Skin of body (tissue), 1 donor: ENCODE measurements at regions not wholly inside any gene's neighbourhood (a gene's known extent, or its start where the extent isn't known, plus 50 kb on each side); places are given as distances from the start of the nearest gene placed in this dataset.
"Not testable (repeated sequence)": the region's sequence is repeated elsewhere in the genome, so short reads cannot be mapped to it uniquely, and the experiment has no call there.

Source experiments
- DNase-seq: peaks from one replicate; lab custom pipeline; 2025; lab: John Stamatoyannopoulos, UW

DNA sequence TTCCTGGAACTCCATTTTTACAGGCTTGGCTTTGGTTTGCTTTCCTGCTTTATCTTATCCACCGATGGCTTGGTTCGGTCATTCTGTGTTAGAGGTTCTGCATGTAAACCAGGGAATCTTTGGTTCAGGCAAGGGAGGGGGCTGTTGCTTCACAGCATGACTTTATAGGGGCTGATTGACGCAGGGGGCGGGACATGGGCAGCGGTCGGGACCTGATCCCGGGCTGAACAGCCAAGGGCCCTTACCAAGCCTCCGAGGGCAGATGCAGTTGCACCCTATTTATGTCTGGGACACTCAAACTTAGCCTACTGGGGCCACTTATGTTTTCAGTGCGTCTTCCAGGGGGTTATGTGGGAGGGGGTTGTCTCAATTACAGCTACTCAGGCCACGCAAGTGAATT lies 312.4 kb downstream of the ZNF536 start:
- DNase-seq: no peak

DNA sequence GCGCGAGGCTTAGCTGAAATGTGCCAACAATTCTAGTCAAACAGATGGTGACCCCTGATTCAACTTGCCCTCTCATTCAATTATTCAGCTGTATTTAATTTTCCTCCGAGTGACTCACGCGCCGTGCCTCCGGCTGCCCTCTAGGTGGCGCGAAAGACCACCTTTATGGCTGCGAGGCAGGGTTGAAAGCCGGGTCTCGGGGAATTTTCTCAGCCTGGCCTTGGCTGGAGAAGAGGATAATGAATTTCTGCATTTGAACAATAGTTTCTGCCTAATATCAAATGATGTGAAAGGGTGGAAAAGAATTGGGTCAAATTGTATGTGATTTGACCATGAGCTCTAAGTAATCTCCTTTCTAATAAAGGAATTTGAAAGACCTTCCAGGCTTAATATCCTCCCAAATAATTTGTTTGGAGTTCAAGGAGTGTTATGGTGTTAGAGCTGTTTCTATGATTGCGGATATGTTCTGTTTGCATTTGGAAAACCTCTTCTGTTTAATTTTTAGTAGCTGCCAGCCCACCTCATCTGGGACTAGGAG lies 310.9 kb downstream of the ZNF536 start:
- DNase-seq: peak; percentile 97

DNA sequence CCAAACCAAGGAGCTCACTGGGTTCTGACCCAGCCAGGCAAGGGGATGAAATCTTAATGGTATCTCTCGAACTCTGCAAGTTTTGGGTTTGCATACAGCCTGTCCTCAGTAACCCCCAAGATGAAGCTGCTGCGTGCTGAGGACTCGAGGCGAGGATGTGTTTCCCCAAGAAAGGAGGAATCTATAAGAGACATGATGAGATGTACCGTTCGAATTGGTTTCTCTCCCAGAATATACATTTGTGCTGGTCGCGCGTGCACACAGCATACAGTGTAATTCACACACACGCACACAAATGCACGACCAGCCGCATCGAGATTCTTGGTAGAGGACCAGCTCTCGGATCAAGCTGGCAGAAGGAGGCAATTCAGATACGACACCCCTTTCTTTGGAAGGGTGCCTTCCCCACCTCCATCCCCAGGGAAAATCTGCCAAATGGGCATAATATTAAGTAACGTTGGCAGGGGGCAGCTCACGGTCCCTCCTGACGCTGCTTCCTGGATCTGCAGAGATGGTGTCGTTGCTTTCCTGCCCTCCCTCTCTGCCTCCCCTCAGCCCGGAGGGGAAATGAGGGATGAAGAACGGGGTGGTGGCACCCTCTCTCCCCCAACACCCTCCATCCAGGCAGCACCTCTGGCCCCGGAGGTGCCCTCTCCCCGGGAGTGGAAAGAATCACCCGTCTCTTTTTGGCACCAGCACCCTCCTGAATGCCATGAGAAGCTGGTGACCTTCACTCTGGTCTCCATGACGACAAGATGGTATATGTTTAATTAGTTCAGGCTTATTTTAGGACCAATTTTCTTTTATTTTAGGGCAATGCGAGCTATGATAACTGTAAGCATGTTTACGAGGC lies 310.2 kb downstream of the ZNF536 start:
- no peak for DNase-seq

DNA sequence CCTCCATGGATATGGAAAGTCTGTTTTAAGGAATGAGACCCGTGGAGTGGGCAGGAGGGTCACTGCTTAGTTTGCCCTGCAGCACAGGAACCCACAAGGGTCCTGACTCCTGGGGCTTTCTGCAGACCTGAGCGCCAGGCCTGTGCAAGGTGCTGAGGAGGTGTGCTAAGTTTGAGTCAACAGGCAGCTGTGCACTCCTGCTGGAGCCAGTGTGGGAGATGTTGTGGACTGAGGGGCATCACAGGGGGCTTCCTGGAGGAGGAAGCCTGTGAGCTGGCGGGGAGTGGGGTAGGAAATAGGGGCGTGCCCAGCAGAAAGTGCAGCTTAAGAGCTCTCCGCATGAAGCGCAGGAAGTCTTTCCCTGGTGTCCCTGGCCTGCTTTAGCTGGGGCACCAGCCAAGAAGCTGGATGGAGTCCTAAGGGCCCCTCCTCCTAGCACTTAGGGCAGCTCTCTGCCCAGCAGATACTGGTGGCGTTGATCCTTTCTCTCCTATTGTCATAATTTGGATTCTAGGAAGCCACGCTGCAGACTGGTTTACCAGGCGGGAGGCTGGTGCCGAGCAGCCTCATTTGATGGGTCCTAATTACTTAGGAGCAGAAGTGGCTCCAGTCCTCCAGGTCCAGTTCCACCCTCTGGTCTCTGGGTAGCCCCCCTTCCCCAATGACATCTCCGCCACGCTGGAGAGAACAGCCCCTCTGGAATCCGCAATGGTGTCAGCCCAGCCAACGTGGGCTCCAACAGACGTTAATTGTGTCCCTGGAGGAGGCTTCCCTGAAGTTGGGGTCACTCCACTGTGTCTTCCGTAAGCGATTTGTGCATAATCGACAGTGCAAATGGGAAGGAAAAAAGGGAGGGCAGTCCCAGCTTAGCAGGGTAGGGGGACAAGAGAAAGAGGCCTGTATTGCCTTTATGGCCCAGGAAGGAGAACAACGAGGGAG lies 309.2 kb downstream of the ZNF536 start:
- no peak for DNase-seq

DNA sequence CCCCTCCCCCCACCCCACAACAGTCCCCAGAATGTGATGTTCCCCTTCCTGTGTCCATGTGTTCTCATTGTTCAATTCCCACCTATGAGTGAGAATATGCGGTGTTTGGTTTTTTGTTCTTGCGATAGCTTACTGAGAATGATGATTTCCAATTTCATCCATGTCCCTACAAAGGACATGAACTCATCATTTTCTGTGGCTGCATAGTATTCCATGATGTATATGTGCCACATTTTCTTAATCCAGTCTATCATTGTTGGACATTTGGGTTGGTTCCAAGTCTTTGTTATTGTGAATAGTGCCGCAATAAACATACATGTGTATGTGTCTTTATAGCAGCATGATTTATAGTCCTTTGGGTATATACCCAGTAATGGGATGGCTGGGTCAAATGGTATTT lies 308.2 kb downstream of the ZNF536 start:
- DNase-seq: not testable (repeated sequence)

DNA sequence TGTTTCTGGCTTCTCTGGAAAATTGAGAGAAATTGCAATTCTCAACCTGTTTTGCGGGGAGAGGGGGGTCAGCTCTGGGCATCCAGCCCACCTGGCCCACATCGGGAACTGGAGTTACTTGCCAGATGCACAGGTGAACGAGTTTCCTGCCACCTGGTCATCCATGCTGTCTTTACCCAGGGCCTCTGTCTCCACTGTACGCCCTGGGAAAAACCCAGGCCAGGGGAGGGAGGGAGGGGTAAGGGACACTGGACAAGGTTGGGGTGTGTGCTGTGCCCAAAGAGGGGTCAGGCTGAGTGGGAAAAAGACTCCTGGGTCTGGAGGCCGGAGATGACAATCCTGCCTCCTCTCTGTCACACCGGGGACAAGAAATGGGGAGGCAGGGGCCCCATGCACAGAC lies 307.6 kb downstream of the ZNF536 start:
- DNase-seq: no peak

DNA sequence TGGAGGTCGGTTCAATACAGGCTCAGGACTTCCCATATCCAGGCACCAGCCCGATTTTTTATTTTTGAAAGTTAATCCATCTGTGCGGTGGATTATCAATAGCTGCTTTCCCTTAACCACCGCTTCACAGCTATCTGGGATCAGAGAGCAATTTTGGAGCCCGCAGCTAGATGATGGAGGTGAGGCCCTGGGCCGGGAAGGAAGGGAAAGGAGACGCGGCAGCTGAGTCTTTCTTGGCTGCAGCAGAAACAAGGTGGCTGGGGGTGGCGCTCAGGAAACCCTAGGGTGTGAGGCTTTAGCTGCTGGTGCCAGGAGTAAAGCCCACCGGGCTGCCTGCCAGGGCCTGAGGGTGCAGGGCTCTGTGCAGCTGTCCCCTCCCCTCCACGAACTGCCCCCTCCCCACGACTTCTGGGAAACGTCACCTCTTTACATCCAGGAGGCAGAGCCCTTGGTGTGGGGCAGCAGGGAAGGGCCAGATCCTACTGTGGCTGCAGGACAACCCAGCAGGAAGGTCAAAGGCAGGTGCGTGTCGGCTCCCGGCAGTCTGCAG lies 307.0 kb downstream of the ZNF536 start:
- no peak for DNase-seq

DNA sequence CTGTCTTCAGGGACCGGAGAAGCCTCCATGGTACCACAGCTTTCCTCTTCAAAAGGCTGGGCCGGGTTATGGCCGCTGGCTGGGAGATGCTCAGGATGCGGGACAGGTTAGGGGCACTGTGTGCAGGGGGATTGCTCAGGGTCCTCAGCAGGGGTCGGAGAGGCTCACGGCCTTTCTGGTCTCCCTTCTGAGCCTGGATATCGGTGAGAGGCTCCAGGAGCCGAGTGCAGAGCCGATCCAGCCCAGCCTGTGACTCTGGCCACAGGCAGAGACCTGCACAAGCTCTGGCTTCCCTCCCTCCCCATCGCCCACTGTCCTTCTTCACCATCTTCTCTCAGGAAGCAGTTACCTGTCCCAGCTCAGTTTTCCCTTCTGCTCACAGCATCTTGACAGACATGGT lies 306.0 kb downstream of the ZNF536 start:
- no peak for DNase-seq

DNA sequence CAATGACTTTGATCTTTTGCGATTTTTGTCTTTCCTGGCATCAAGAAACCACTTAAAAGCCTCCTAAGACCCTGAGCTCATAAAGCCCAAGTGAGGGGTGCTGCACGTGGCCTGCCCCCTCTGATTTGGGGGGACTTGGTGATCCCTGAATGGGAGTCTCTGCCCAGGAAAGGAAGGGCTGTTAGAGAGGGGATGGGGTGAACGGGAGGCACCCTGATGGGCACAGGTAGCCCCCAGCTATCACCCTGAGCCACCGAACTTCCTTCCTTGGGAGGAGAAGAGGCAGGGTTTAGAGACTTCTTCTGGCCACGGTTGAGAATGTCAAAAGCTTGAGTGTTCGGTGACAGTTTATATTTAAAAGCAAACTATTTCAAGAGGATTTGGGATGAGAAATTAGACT lies 305.5 kb downstream of the ZNF536 start:
- DNase-seq: no peak

DNA sequence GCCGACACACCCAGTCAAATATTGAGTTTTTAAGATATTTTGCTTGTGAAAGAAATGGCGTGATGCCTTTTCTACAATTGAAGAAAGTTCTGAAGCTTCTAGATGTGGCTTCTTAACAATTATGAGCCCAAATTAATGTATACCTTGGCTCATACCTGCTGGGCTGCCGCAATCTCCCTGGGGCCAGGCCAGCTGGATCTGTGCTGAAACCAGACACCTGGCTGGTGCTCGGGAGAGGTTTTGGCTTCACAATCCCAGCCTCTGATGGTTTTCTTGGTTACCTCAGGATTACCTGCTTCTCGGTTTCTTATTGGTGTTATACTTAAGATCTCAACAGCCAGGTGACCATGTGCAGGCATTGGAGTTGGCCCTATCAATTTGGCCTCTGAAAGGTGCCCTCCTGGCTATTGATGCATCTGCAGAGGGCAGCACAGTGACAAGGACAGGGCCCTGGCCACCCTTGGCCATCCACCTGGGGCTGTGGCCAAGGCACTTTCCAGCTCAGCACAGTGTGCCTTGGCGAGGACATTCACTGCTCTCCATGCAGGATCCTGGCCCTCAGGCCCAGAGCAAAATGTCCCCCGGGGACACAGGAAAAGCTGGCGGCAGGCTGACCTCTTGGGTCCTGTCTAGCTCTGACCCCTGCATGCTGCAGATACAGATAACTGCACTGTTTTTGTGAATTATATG lies 305.0 kb downstream of the ZNF536 start:
- DNase-seq: no peak

DNA sequence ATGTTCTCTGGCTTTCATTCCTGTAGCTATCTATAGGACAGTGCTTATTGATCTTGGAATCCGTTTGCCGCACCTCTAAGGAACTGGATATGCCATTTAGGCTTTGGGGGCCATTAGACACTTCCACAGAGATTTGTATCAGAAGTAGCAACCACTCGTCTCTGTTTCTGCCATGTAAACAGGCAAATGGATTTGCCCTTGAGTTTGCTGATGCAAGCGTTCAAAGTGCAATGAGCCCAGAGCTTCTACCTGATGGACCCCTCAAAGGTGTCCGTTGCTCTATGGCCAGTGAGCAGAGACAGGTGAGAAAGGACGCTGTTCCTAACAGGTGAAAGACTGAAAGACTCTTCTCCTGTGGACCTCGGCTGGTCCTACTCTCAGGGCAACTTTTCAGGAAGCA lies 302.9 kb downstream of the ZNF536 start:
- DNase-seq: no peak

DNA sequence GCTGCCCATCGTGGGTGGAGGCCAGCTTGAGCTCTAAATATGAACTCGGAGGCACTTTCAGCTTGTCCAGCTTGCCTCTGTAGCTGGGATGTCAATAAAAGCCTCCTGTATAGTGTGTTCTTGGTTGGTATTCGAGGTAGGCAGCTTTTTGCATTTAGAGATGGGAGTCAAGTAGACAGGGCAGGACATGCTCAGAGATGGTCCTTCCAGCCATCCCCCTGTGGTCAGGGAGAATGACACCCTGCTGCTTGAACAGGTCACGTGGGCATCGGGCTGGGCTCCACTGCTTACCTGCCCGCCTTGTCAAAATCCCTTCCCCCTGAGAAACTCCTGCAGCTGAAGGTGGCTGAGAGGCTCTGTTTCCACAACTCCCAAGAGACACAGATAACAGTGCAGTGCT lies 302.5 kb downstream of the ZNF536 start:
- DNase-seq: no peak

DNA sequence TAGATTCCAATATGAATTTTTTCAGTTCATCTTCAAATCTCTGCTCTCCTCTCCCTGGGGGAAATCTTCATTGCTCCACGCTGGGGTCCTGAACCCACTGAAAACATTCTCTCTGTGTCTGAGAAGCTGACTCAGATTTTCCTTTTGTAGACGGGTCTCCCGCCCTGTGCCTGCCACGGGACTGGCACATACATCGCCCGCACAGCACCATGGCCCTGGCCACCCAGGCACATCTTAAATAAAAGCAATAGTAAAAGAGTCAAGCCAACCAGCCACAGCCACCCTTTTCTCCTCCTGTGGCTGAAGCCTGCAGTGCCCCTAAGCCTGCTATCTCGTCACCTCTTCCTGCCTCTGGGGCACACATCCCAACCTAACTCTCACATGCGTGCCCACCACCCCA lies 301.2 kb downstream of the ZNF536 start:
- DNase-seq: no peak

DNA sequence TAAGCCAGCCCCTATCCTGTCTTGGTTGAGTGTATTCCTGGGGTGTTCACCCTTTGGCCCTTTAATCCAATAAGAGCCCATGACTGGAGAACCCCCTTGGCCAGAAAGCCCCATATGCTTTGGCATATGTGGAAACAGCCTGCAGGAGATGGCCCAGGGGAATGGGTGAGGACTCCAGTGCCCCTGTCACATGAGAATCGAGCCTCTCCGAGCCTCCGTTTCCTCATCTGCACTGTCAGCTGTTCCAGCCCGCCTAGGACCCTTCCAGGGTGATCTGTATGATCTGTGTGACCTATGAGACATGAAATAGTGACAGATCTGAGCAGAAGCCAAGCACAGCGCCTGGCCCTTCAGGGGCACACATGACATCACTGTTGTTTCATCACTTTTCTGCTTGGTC lies 300.7 kb downstream of the ZNF536 start:
- no peak for DNase-seq

DNA sequence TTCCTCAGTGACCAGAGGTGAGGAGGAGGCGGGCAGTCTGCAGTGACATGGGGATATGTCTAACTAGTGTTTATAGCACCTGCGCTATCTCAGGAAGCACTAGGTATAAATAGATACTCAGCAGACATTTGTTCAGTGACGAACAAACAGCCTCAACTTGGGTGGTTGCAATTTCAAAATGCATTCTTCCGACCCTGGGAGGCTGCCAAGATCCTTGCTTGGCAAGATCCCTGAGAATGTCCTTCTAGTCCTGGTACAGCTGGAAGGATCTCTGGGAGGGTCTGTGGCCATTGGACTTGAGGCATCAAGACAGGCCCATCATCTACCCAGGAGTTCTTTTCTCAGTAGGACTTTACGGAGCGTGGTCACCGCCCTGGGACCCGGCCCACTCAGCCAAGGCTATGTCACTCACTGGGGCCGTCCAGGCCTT lies 299.5 kb downstream of the ZNF536 start:
- no peak for DNase-seq

DNA sequence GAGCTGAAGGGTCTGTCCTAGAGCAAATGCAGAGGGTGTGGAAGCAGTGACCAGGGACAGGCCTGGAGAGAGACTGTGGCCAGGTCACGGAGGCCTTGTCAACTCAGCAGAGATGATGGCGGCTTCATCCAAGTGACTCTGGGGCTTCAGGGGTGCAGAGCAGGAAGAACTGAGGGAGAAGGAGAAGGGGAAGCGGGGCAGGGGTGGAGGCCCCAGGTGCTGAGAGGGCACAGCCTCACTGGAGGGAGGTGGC lies 299.1 kb downstream of the ZNF536 start:
- no peak for DNase-seq

DNA sequence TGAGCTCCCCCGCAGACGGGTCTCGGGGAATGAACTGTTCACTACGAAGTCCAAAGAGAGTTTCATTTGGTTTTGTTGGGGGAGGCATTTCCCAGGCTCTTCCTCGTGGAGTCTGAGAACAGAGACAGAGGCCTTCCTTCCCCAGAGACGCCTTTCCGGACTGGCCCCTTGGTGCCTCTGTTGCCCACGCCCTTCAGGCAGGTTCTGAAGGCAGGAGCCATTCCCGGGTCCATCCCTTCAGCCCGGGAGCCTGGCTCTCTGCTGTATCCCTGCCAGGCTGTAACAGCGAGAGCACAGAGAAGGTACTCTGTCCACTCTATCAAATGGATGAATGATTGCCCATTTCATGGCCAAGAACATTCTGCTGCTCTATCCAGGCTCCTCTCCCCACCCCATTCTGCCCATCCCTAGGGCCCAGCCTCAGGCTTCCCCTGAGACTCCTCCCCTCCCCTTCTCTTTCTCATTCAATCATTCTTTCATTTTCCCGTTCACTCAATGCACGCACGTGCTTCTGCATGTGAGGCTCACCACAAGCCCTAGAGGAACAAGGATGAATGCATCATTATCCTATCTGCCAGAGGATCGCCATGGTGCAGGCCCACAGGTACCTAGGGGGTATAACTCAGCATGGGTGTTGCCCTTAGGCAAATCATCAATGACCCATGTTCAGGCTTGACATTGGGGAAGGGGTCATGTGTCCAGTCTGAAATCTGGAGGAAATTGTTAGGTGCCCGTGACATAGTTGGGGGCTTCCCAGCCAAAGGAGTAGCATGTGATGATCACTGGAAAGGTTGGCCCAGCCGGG lies 298.6 kb downstream of the ZNF536 start:
- DNase-seq: no peak

DNA sequence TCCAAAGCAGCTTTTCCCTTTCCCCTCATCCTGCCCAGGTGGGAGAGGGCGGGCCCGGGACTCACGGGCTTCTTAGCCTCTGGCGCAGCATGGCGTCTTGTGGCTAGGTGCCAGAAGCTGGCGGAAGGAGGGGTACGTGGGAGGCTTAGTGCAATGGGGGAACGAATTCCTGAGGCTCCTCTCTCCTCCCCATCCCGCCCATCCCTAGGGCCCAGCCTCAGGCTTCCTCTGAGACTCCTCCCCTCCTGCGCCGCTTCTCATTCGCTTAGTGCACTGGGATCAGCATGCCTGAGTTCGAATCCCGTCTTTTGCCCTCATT lies 297.8 kb downstream of the ZNF536 start:
- no peak for DNase-seq

DNA sequence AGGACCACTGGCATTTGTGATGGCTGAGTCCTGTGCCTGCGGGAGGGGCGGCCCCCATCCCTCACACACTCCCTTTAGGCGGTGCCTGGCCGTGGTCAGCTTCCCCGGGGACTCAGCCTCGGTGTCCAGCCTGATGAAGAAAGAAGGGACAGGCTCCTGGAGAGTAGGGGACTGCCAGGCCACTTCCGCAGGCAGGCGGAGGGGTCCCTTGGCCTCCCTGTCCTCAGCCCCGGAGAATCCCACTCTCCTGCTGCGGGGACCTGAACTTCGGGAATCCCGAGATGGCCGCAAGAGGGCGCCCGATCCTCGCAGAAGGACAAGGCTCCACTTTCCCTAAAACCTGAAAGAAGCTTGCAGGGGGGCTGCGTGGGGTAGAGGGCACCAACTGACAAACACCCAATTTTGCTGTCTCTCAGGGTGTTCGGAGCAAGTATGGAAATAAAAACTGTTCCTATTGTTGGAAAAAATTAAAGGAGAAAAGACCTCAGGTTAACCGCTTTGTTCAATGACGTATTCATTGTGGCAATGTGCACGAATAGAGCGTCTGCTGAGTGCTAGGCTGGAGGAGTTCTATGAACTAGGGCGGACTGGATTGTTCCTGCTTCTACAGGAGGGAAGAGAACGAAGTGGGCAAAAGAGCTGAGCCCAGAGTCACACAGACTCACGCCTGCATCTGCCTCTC lies 297.3 kb downstream of the ZNF536 start:
- DNase-seq: no peak

DNA sequence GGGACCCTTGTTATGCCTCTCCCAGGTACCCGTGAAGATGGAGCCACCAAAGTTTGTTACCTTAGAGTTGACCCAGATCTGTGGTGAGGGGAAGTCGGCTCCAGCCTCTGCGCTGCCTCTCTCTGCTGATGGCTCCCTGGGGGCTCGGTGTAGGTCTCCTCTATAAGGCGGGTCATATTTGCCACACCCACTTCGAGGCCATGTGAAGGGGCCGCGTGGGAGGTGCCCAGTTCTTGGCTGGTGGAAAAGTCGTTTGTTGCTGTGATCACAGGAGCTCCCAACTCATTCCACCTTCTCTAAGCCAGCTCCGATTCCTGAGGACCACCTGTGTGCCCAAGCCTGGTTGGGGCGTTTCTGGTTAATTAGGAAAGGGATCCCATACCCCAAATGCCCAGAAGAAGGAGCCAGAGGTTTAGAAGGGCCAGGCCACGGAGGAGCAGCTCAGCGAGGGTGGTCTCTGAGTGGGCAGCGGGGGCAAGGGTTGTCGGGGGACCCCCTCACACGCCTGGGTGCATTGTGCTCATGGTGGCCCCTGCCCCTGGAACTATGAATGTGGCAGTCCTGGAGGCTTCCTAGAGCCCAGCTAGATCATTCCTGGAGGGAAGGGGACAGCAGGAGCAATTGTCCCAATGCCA lies 296.5 kb downstream of the ZNF536 start:
- no peak for DNase-seq
